GM21447 (cell line): ENCODE measurements at regions not wholly inside any gene's neighbourhood (a gene's known extent, or its start where the extent isn't known, plus 50 kb on each side); places are given as distances from the start of the nearest gene placed in this dataset.

Experiments
- ATAC-seq: cut with Tn5 transposase; IDR thresholded peaks from one replicate; pipeline ENCODE4 v1.9.1; 2021; ENCODE audit not compliant: unreplicated experiment

DNA sequence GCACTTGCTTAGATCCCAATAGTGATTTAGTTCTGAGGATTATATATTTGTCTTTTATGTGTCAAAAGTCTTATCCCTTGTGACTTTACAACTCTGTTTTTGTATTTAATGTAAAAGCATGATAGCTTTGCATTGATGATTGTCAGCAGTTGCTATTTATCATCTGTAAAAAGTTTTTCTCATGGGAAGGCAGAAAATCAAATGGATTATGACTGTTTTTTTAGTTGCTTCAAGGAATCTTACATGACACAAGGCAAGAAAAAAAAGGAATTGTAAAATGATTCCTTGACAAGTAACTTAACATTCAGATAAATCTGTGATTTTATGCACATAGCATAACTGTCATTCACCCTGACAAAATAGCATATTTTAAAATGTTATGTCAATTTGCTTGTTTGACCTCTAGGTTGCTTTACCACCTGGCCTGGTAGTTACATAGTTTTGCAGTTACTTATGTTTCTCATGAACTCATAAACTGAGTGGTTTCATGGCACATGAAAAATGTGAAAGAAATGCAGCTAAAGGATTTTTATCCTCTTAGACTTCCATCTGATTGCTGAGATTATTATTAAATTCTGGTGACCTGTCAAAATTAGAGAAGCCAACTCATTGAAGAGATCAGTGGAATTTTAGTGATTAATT, 622.6 kb downstream of the ADGRL2 start:
- ATAC-seq = no peak

DNA sequence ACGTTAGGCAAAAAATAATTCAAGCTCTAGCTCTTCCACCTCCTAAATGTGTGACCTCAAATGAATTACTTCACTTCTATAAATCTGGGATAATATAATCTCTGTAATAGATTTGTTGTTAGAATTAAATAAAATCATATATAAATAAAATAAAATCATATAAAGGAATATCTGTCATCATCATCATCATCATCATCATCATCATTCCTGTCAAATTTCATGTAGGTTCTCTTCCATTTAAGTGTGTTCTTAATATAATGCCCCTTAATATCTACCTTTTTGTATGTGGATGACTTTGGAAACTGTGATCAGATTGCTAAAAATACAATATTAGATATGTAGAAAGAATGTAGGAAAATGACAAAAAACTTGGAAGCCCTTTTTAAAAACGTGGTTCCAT, 621.0 kb downstream of the ADGRL2 start:
- no peak for ATAC-seq

DNA sequence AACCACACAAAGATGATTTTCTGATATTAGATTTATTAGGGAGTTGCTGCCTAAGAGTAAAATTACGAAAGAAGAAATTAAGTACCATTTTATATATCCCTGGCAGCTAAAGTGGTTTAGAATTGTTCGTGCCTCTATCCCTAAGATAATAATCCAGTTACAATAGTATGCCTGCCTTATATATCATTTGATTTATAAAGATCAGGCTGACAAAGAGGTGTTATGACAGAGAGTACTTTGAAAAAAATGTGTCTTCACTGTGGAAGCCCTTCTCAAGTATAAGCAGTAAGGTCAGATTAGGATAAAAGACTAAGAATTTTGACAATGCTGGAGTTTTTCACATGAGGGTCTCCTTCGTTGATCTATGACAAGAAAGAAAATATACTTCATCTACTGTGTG, 619.9 kb downstream of the ADGRL2 start:
- ATAC-seq = no peak

DNA sequence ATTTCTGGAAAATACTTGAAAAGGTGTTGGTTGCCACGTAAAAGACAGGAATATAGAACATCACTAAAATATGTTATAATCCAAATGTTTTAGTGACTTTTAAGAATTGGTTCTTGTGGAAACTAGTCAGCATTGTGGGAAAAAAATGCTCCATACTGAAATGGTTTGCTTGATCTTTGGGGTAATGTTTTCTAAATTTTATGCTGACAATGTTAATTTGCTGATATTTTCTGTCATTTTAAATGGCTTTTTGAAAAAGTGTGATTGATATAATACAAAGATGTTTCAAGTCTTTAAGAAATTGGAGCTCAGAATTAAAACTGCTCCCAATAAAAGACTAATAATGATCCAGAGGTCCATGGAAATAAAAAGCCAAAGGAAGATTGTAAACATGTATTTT, 610.9 kb downstream of the ADGRL2 start:
- ATAC-seq = no peak

DNA sequence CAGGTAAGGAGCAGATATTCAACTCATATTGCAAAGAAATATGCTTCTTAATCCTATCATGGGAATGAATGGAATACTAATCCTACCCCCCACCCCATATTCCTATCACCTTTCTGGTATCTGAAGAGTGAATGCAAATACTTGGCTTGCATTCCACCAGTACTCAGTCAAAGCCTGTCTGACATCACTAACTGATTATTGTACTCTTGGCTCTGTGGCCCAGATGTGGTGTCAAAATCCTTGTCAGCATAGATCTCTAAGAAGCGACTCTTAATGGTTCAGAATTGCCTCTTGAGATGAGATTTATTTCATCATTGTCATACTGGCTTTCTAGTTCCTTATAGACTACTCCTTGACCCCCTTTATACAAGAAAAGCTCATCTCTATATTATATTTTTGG, 604.6 kb downstream of the ADGRL2 start:
- ATAC-seq = no peak

DNA sequence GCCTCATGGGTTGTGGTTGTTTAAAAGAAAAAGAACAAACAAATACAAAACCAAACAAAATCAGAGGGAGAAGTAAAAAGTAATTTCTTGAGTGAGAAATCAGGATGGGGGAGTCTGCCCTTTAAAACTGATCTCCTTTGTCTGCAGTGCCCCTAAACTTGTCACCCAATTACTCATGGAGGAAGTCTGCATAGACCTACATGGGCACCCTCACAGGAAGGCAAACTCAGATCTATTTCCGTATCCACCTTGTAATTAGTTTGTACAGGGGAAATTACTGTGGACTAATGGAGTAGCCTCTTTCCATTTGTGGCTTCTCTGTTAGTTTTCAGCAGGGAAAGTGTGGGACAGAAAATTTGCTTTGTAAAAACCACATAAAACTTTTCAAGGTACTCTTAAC, 600.4 kb downstream of the ADGRL2 start:
- no peak for ATAC-seq

DNA sequence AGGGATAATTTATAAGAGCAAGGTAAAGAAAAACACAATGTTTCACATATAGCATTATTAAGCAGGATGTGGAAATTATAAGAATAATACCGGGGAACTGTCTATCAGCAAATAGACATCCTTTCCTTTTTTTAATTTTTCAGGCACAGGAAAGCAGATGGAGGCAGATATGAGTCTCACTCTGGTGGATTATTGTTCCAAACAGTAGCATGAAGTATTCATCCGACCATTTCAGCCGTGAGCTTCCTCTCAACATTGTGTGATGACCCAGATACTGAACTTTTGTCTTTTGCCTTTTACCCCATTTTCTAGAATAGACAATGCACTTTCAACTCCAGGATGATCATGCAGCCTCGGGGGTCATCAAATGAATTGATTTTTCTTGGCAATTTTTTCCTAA, 599.8 kb downstream of the ADGRL2 start:
- no peak for ATAC-seq

DNA sequence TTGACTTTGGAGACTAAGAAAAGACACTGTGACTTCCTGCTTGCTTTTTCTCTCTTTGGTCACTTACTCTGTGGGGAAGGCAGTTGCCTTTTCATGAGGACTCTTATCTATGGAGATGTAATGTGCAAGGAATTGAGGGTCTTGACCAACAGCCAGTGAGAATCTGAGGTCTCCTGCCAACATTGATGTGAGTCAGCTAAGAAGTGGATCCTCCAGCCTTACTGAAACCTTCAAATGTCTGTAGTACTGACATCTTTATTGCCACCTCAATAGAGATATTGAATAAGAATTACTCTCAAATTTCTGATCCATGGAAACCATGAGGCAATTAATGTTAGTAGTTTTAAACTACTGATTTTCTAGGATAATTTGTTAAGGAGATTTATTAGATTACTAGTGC, 598.4 kb downstream of the ADGRL2 start:
- ATAC-seq = no peak

DNA sequence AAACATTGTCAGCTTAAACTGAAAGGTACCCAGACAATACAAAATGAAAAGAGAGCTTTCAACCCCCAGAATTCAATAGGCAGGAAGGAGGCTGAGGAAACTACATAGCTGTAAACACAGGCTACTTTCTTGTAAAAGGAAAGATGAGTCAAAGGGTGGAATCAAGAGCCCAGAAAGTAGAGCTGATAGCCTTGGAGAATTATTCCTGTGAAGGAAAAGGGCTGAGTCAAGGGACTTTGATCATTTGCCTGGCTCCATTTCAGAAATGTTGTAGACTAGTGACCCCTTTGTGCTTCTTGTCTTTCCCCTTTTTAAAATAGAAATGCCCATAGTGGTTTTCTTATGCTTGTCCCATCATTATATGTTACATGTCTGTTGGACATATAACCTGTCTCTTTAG, 597.6 kb downstream of the ADGRL2 start:
- ATAC-seq = no peak

DNA sequence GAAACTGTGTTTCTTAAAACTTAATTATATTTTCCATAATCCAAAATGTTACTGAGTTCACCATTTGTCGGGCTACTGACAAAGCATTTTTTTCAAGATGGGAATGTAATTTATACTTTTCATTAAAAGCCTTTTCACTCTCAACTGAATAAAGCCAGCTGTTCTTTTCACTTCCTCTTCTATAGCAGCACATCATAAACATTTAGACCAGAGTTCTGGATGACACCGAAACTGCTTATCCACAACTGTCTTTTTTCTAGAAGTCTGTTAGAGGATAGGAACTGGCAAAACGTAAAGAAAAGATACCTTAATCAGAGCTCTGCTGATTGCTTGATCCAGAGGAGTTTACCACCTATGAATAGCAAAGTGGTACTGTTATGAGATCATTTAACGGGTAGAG, 594.7 kb downstream of the ADGRL2 start:
- ATAC-seq = no peak

DNA sequence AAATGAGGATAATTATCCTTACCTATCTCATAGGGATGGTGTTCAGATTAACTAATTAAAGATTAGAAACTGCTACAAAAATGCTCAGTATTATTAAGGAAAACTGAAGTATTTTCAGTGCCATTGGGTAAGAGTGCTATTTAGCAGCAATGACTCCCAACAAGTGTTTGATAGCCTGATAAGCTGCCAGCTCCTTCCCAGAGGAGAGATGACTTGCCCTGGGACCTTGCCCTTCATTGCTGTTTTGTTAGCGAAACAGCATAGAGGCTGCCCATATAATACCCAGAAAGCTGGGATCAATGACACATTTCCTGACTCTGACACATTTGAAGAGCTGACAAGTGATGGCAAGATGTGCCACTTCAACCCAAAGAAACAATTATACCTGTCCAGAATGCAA, 592.2 kb downstream of the ADGRL2 start:
- ATAC-seq = no peak

DNA sequence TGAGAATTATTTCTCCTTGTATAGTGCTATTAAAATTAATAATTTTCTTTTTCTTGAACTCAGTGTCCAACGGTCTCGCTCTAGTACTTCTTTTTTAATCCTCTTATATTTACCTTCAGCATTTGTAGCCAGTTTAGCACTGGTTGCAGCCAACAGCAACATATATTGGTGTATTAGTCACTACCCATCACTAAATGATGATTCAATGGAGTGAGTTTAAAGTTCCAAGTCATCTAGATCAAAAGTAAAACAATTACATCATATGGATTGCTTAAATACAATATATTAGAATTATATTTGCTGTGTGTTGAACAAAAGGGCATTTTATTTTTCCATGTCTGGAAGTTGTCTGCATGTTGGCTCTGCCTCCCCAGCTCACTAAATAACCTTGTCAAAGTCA, 591.8 kb downstream of the ADGRL2 start:
- no peak for ATAC-seq

DNA sequence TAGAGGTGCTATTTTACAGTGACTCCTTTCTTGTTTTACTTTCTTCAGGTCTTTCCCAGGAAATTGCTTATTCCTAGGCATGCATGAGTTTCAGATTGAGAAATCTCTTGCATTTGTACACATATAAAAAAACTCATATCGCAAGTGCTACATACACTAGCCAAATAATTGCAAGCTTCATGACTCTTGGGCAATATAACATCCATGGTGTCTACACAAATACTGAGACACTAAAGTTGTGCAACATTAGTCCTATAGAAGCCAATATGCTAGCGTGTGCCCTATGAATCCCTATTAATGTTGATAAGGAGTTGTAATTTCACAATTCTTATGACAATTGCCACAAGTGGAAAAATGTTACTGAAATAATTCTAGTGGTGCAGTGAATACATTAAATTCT, 591.0 kb downstream of the ADGRL2 start:
- no peak for ATAC-seq

DNA sequence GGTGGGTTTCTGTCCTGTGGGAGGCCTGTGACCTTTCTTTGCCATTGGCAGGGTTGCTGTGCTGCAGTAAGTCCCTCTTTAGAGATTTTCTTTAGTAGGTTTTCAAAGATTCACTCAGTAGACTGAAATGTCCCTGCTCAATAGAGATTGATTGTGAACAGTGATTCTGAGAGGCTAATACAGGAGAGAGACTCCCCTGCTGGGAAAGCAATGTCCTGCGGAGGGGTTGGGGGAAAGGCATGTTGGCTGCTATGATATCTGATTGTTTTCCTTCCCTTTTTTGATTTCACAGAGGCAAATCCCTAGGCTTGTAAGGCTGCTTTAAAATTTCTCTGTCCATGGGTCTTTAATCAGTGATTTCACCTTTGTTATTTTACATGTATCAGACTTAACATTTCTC, 589.9 kb downstream of the ADGRL2 start:
- no peak for ATAC-seq

DNA sequence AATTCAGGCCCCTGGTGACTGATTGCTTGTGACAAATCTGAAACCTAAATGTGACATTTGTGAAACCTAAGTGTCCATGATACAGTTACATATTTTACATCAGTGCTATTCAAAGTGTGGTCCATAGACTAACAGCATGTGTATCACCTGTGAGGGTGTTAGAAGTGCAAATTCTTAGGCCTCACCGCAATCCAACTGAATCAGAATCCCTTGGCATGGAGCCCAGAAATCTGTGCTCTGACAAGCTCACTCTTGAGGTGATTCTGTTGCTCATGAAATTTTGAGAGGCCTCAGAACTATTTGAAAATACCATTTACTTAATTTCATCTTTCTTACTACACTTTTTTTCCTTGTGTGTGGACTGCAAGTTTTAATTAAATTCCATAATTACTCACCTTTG, 587.9 kb downstream of the ADGRL2 start:
- no peak for ATAC-seq

DNA sequence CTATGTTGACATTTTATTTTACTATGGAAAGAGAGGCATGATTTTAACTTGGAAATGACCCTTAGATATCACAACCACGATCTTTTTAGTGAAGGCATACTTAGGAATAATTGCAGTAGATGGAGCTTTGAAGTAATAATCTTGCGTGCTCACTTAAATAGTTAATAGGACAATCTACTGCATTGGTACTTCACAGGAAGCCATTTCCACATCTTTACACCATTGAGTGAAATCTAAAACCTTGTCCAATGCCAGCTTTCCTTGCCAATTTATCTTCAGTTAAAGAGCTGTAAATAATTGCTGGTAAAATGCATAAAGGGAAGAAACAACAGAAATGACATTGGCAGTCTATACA, 586.3 kb downstream of the ADGRL2 start:
- no peak for ATAC-seq

DNA sequence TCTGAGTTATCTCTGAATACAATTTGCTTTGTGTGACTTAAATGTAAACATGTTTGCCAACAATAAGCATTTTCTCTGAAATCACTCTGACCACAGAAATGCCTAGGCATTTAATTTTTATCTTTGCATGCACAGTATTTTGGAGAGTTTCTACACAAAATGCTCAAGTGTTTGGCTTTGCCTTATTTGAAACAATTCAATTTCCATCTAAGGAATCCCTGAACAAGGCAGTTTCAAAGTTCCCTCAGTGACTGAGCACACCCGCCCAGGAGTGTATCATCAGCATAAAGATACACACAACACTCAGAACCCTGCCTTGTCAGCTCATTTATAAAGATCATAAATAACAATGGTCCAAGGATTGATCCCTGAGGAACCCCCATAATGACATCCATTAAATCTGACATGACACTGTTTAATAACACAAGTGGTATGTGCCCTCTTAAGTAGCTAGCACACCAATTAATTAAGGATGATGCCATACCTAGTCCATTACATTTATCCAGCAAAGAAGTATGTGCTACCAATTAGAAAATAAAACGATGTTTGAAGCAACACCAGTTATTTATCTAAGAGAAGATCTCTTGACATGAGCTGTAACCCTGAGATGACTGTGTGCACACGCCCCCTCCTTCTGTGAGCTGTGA, 585.8 kb downstream of the ADGRL2 start:
- ATAC-seq = no peak

DNA sequence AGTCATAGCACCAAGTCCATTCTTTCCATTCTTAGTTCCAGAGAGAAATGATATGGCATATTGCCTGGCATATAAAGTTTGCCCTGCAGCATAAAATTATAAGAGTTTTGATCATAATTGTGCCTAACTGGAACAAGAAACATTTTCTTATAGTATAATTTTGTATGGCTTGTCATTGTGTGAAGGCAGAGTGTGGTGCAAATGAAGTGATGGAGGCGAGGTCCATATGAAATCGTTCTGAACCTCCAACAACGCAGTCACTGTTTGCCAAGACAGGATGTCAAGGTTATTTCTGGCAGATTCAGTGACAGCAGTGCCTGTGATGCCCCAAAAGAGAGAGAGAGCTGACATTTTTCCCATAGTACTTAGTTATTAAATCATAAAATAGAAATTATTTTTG, 584.0 kb downstream of the ADGRL2 start:
- ATAC-seq = no peak

DNA sequence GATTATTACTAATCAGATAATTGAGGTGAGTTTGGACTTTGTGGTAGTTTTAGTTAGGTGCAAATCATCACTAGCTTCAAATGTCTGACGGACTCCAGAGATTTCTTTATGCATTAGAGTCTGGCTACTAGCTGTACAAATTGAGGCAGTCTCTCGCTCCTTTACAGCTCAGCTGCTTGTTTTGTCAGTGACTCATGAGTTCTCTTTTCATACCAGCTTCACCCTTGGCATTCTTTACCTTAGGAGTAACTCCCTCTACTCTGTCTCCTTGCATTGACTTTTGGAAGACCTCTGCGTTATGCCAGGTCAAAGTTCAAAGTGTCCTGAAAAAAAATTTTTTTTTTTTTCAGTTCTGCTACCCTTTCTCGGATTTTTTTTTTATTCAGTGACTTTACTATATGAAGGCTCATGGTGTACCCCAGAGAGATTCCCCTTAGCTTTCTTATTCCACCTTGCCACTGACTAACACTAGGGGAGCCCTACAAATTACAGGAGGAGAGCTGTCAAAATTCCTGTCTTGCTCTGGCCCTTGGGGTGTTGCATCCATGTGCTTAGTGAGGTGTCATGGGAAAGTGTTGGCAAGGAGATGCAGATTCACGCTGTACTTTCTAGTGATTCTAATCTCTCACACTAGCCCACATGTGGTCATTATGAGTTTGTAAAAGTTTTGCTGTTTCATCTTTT, 576.6 kb downstream of the ADGRL2 start:
- ATAC-seq = no peak

DNA sequence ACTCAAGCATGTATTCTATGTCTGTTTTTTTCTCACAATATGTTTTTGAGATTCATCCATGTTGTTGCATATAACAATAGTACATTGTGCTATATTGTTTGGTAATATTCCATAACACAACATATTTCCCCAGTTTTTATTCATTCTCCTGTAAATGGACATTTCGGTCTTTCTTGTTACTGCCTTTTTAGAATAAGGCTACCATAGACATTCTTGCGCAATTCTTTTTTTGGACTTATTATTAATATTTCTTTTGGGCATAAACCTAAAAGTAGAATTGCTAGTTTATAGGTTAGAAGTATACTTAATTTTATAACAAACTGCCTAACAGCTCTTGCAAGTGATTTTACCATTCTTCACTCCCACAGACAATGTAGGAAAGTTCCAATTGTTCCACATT, 573.0 kb downstream of the ADGRL2 start:
- no peak for ATAC-seq

DNA sequence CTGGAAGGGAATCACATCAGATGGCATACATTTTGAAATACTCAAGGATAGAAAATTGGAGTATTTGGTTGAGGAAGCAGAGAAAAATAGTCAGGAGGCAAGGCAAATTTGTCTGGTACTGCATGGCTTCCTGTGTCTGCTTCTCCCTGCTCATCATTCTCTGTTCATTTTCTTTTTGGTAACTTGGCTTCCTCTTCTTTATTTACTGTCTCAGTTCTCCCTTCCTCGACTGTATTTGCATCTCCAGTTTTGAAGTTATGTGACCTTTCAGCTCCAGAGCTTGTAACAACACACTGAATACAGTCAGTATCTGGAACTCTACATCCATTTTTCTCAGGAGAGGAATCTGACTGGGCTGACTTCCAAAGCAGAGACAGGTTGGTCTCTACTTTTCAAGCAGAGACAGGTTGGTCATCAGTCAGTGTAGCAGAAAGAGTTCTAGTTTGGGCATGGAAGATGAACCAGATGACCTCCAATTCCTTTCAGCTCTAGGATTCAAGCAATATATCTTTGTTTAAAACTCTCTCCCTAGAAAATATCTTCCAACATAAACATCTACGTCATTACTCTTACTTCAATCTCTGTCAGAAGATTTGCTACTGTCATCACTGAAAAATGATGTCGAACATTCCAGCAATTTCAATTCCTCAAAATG, 571.2 kb downstream of the ADGRL2 start:
- ATAC-seq = no peak

DNA sequence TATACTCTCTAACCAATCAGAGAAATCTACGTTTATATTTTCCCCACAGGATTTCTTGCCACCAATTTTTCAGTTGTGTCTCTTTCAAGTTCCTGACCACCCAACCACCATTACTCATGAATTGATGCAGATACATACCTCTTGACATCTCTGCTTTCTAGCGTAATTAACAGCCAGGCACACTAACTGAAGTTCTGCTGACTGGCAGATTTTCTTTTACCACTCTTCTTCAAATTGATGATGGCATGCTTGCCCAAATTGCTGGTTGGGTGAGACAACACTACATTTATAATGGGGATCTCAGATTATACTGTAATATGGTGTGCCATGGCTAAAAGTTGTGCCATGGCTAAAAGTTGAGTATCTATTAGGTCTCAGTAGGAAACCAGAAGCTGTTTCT, 566.7 kb downstream of the ADGRL2 start:
- no peak for ATAC-seq
